Choroid plexus epithelial cell (primary cell): ENCODE measurements at regions not wholly inside any gene's neighbourhood (a gene's known extent, or its start where the extent isn't known, plus 50 kb on each side); places are given as distances from the start of the nearest gene placed in this dataset.
"Not testable (repeated sequence)": the region's sequence is repeated elsewhere in the genome, so short reads cannot be mapped to it uniquely, and the experiment has no call there.

Source experiments
- DNase-seq: peaks from one replicate; pipeline ENCODE4 v3.0.0-alpha.2; 2010; ENCODE audit warnings: low read depth
- H3K4me3 ChIP-seq: 2 replicates; pipeline ENCODE4 v1.5.1; 2011; ENCODE audit warnings: low read depth, mild to moderate bottlenecking, control low read depth, low read length, moderate library complexity
- CTCF ChIP-seq: conservative IDR thresholded peaks from 2 replicates; pipeline ENCODE4 v1.5.1; 2011; ENCODE audit warnings: low read depth, mild to moderate bottlenecking, control low read depth, inconsistent platforms, low read length, moderate library complexity

GRCh38 chr3:16004812-16005211, 169.7 kb upstream of the GALNT15 start:
- no peak overlapping the region for H3K4me3 ChIP-seq
- no peak for DNase-seq
- no peak for TF ChIP-seq CTCF

GRCh38 chr3:16011376-16011775, 163.1 kb upstream of the GALNT15 start:
- no peak for TF ChIP-seq CTCF
- DNase-seq: no peak
- H3K4me3 ChIP-seq: no peak overlapping the region

GRCh38 chr3:16012086-16012485, 162.4 kb upstream of the GALNT15 start:
- H3K4me3 ChIP-seq: no peak overlapping the region
- no peak for TF ChIP-seq CTCF
- peak; percentile 53 for DNase-seq

GRCh38 chr3:16013568-16013967, 160.9 kb upstream of the GALNT15 start:
- TF ChIP-seq CTCF: no peak
- peak; percentile 26 for DNase-seq
- no peak overlapping the region for H3K4me3 ChIP-seq

GRCh38 chr3:16021801-16022200, 152.7 kb upstream of the GALNT15 start:
- H3K4me3 ChIP-seq: not testable (repeated sequence)

GRCh38 chr3:16023881-16024280, 150.6 kb upstream of the GALNT15 start:
- DNase-seq, H3K4me3 ChIP-seq: not testable (repeated sequence)

More at GRCh38 chr3:16021801-16022200, 152.7 kb upstream of the GALNT15 start:
- not testable (repeated sequence) for DNase-seq

GRCh38 chr3:16024548-16024947, 149.9 kb upstream of the GALNT15 start:
- no peak for TF ChIP-seq CTCF
- no peak overlapping the region for H3K4me3 ChIP-seq
- DNase-seq: no peak

GRCh38 chr3:16026753-16027152, 147.7 kb upstream of the GALNT15 start:
- peak; percentile 35 for DNase-seq

More at GRCh38 chr3:16026753-16027152, 147.7 kb upstream of the GALNT15 start:
- no peak for TF ChIP-seq CTCF
- H3K4me3 ChIP-seq: no peak overlapping the region
